HL-60 (cell line): ENCODE measurements at regions not wholly inside any gene's neighbourhood (a gene's known extent, or its start where the extent isn't known, plus 50 kb on each side); places are given as distances from the start of the nearest gene placed in this dataset.

Experiments used
- CTCF ChIP-seq: IDR thresholded peaks from one replicate; pipeline ENCODE4 v1.5.1; 2011; ENCODE audit warnings: low read length, control low read depth, inconsistent platforms; ENCODE audit not compliant: insufficient read depth
- GABPA ChIP-seq: IDR thresholded peaks from 2 replicates; pipeline ENCODE4 v1.6.1; 2012; ENCODE audit warnings: low read depth
- POLR2AphosphoS5 ChIP-seq: IDR thresholded peaks from 2 replicates; pipeline ENCODE4 v1.6.1; 2012; ENCODE audit warnings: low read depth
- SPI1 ChIP-seq: IDR thresholded peaks from 2 replicates; pipeline ENCODE4 v1.6.1; 2012; ENCODE audit warnings: low read depth, mild to moderate bottlenecking, borderline replicate concordance
- TF ChIP-seq, protein P1 (sequence below): IDR thresholded peaks from 2 replicates; pipeline ENCODE4 v1.6.1; 2012; ENCODE audit warnings: low read depth; ENCODE audit not compliant: insufficient replicate concordance

DNA sequence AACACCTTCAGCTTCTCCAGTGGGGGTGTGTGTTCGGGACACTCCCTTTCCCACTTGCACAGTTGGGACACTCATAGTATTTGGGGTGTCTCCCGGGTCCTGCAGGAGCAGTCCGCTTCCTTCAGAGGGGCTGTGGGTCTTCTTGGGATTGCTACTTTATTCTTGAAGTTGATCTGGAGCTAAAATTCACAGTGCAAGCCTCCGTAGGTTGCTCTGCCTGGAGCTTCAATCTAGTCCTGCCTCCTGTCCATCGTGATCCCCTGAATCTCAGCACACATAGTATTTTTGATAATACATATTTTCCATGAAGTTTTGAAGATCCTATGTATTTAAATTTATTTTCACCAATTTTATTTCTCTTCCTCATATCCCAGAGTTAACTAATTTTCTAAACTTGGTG, 902.1 kb downstream of the LTN1 start:
- TF ChIP-seq CTCF: no peak
- TF ChIP-seq, protein P1, sequence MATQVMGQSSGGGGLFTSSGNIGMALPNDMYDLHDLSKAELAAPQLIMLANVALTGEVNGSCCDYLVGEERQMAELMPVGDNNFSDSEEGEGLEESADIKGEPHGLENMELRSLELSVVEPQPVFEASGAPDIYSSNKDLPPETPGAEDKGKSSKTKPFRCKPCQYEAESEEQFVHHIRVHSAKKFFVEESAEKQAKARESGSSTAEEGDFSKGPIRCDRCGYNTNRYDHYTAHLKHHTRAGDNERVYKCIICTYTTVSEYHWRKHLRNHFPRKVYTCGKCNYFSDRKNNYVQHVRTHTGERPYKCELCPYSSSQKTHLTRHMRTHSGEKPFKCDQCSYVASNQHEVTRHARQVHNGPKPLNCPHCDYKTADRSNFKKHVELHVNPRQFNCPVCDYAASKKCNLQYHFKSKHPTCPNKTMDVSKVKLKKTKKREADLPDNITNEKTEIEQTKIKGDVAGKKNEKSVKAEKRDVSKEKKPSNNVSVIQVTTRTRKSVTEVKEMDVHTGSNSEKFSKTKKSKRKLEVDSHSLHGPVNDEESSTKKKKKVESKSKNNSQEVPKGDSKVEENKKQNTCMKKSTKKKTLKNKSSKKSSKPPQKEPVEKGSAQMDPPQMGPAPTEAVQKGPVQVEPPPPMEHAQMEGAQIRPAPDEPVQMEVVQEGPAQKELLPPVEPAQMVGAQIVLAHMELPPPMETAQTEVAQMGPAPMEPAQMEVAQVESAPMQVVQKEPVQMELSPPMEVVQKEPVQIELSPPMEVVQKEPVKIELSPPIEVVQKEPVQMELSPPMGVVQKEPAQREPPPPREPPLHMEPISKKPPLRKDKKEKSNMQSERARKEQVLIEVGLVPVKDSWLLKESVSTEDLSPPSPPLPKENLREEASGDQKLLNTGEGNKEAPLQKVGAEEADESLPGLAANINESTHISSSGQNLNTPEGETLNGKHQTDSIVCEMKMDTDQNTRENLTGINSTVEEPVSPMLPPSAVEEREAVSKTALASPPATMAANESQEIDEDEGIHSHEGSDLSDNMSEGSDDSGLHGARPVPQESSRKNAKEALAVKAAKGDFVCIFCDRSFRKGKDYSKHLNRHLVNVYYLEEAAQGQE: no peak
- TF ChIP-seq POLR2AphosphoS5: no peak
- no peak for TF ChIP-seq SPI1
- no peak for TF ChIP-seq GABPA
